ENCODE measurements at regions not wholly inside any gene's neighbourhood (a gene's known extent, or its start where the extent isn't known, plus 50 kb on each side); places are given as distances from the start of the nearest gene placed in this dataset.

GRCh38 chr7:51444936-51445335 is 128.3 kb upstream of the COBL start:
- no peak for TF ChIP-seq CTCF (IDR thresholded peaks at IDR 0.05)
- no peak for TF ChIP-seq EP300 (IDR thresholded peaks at IDR 0.05)
- no peak for TF ChIP-seq POLR2AphosphoS5 (IDR thresholded peaks at IDR 0.05)
